ENCODE measurements at regions not wholly inside any gene's neighbourhood (a gene's known extent, or its start where the extent isn't known, plus 50 kb on each side); places are given as distances from the start of the nearest gene placed in this dataset.

DNA sequence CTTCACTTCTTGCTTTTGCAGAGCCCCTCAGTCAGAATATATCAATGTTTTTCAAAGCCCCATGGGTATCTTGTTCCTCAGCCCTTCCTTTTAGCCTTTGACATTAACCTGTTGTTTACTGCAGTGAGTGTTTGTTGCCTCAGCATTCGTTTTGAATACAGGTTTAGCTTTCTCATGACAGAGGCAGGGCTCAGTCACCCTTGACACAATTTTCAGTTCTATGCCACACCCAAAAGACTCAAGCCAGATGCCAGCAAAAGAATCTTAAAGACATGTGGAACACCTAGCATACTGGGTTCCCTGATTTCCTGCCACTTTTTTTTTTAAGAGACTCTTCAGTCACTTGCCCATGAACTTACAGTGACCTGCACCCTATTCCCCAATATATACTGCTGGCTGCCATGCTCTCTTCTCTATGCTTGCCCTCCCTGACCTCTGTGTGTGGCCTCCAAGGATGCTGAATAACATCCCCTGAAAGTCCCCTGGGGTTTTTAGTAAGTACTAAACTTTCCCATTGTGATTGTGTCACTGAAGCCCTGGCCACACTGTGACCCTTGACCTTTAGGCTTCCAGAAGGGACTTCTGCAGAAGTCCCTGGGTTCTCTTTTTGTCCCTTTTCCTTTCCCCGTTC is 1225.5 kb downstream of the TBC1D22A start:
- no peak for DNase-seq

DNA sequence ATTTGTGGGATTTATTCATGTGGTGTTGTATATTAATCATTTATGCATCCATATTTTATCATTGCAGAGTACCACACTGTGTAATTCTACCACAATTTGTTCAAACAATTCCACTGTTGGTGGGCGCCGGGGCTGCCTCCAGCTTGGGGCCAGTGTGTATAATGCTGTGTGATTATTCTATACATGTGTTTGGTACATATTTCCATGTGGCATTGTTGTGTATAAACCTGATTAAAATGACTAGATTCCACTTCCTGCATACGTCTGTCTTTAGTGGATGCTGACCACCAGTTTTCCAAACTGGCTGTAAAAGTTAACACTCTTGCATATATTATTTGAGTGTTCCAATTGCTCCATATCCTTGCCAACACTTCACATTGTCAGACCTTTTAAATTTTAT is 1213.8 kb downstream of the TBC1D22A start:
- no peak for DNase-seq

DNA sequence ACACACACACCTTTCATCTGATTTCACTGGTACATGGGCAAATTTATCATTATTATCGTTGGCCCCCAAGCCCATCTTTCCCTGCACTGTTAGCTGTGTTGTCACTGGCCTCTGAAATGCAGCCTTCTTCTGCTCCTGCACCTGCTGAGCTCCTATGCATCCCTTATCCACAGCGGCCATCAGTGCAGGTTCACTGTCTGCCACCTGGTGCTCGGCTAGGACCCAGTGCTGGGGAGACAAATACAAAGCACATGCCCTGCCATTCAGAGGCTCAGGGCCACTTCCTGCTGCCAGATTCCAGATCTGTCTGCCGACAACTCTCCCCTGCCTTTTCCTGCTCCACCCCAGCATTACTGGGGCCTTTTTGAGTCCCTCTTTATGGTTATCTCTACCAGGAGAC is 1205.4 kb downstream of the TBC1D22A start:
- no peak for DNase-seq

DNA sequence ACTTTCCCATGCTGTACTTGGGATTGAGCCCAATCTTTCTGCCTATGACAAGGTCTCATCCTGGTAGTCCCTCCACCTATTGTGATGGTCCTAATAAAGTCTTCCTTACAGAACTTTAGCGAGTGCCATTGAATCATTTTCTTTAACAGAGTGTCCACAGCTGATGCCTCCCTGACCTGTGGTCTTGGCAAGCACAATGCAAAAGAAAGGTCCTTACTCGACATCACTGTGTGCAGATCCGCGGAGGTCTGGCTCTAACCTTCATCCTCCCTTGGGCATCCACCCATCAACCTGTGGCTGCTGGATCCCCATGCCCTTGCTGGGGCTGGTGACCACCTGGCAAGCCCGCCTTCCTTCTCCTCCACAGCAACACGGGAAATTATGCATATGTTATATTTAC is 1203.9 kb downstream of the TBC1D22A start:
- DNase-seq = no peak

DNA sequence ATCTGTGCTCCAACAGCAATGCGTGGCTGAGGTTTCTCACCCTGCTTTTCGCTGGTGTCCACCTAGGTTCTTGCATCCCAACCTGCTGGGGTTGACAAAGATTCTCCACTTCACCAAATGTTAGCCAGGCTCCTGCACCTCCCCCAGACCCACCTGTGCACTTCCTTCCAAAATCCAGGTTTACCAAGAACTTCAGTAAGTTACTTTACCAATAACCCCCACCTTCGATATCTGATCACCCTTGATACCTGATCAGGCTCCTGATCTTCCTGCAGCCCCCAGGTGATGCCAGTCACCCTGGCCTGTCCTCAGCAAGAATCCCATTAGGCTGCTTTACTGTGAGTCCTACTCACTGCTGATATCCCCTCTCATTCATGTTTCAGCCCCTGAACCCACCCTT is 1203.4 kb downstream of the TBC1D22A start:
- DNase-seq = no peak

DNA sequence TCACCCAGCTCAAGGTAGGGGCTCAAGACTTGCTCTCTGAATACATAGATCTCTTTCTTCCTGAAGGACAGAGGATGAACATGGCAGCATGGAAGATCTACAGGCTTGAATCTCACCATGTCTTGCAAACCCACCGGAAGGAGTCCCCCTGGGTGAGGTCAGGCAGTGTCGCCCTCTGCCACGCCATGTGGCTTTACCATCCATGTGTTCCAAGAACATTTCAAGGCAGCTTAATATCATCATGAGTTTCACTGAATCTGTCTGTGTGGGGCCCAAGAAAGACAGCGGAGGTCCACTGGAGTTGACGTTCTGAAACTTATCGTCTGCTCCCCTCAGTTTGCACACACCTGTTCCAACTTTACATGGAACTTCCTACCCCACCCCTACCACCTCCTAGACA is 1202.6 kb downstream of the TBC1D22A start:
- no peak for DNase-seq

DNA sequence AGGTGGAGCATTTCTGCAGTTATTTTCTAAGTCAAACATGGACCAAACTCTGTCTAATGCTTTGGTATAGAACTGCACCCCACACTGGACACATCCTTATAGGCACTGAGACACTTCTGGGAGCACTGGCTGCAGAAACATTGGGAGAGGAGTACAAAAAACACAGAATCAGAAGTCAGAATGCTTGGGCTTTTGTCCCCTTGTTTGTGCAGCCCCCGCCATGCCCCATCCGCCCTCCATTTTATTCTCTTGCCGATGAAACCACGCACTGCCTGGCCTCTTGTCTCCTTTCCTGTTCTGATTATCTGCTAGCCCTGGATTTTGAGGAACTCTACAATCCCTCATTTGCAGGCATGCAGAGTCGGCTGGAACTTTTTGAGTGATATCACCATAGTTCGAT is 1201.2 kb downstream of the TBC1D22A start:
- DNase-seq = no peak

DNA sequence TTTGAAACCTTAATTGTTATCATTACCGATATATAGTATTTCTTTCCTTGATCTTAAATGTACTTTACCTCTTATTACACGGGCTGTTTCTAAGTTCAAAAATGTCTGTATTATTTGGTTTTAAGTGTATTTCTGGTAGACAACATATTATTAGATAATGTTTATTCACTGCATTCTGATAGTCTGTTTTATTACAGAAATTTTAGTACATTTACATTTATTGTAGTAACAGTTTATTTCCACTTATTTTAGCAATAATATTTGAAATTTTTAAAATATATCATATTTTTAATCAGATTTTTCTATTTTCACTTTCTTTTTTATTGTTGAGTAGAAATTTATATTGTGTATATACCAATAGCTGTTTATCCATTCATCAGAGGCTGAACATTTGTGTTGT is 1195.2 kb downstream of the TBC1D22A start:
- no peak for DNase-seq

DNA sequence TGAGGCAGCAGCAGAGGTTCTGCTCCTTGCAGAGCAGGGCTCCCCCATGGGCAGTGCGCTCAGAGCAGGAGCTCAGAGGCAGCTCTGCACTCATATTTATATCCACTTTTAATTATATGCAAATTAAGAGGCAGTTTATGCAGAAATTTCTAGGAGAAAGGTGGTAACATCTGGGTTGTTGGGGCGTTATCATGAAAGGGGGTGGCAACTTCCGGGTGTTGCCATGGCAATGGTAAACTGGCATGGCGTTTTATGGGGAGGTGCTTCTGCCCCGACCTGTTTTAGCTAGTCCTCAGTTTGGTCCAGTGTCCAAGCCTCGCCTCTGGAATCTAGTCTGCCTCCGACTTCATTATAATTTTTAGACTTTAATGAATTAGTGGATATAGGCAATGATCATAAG is 1191.7 kb downstream of the TBC1D22A start:
- no peak for DNase-seq

DNA sequence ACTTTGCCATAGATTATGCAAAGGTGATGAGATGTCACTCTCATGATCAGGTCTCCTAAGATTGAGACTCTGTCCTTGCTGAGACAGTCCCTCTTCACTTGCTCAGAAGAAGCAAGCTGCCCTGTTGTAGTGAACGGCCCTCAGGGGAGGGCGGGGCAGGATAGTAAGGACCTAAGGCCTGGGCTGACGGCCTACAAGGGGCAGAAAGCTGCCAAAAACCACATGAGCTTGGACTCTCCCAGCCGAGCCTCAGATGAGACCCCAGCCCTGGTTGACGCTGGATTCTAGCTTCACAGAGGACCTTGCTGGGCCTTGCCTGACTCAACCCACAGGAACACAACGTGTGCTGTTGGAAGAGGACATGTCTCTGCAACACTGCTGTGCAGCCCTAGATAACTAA is 1182.5 kb downstream of the TBC1D22A start:
- no peak for DNase-seq

DNA sequence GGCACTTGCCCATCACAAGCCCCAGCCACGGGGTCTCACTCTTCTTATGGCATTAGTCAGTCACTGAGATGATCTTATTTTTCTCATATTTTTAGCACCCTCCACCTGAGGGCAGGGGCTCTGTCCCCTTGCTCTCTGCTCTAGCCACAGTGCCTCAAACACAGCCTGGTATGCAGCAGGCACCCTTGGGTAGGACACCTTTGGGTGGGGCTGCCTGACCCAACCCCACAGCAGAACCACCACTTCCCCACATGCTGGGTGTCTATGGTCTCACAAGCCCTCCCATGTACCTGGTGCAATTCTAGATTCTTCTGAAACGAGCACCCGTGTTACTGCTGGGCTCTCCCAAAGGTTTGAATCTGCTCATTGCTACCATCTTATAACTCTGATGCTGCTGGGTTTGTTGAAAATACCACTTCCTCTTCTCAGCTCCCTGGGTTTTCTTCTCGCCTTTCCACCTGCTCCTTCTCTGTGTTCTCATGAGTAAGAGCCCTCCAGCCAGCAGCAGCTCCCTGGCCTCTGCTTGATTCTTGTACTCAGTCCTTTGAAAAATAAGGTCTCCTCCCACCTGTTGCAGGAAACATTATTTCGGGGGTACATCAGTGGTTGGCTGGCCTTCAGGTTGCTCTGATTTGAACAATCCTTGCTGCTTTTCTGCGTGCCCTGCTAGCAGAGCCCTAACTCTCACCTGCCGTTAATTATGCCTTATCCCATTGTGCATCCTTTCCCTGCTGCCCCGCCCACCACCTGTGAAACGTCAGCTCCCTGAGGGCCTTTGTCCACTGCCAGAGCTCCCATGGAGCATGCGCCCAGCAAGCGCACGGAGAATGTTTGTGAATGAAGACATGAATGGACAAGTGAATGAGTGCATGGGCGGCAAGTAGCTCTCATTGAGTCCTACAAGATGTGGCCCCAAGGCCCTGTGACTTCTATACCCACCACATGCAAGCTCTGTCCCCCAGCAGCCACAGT is 1181.6 kb downstream of the TBC1D22A start:
- no peak for DNase-seq

DNA sequence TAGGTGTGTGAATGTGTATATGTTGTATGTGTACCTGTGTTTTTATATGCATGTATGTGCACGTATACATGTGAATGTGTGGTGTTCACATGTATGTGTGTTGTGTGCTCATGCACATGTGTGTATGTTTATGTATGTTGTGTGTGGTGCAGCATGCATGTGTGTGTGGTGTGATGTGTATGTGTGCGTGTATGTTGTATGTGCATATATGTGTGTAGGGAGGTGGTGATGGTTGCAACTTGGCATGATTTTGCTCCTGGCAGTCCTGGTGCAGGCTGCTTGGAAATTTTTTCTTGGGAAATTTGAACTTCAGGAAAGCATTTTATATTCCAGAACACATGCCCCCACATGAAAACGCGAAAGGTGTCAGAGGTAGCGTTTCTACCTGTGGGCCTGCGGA is 1177.8 kb downstream of the TBC1D22A start:
- no peak for DNase-seq

DNA sequence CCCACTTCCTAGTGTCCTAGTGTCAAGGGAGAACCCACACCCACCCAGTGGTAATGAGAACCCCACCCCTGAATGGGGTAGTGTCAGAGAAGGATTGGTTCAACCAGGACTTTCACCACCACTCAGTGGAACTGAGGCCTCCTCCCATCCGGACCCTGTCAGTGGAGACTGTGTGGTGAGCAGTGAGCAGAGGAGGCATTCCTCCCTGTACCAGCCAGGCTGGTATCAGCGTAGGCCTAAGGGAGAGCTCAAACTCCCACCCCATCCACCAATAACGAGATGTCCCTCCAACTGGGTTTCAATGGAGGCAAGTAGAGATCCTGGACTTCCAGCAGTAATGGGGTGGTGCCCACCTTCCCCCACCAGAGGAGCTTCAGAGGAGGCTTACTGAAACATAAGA is 1171.4 kb downstream of the TBC1D22A start:
- no peak for DNase-seq

DNA sequence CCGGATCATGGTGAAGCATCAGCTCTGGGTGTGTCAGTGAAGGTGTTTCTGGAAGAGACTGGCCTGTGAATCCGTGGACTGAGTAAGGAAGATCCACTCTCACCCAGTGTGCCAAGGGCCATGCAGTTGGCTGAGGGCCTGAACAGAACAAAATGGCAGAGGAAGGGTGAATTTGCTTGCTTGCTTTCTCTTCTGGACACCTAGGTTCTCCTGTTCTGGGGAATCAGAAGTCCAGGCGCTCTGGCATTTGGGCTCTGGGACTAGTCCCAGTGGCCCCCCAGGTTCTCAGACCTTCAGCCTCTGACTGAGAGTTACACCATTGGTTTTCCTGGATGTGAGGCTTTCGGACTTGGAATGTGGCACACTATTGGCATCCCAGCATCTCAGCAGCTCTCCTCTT is 1170.8 kb downstream of the TBC1D22A start:
- DNase-seq = no peak

DNA sequence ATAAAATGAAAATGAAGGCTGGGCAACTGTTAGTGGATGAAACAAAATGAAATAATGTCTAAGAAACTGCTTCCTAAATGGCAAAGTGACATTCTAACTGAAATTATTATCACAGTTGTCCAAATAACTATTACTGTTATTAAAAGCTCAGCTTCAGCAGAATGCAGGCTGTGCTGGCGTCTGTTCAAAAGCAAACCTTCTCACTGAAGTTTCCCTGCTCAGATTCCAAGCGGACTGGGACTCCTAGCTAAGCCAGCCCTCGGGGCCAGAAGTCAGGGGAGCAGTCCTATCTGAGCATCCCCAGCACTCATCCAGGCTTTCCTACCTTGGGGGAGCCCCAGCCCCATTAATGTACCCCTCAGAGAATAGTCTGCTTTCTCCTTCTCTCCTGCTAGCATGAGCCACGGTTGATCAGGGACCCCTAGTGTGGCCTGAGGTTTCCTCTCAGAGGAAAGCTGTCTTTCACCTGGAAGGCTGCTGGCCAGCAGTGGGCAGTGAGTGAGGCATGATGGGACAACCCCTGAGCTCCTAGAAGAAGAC is 1167.3 kb downstream of the TBC1D22A start:
- no peak for DNase-seq

DNA sequence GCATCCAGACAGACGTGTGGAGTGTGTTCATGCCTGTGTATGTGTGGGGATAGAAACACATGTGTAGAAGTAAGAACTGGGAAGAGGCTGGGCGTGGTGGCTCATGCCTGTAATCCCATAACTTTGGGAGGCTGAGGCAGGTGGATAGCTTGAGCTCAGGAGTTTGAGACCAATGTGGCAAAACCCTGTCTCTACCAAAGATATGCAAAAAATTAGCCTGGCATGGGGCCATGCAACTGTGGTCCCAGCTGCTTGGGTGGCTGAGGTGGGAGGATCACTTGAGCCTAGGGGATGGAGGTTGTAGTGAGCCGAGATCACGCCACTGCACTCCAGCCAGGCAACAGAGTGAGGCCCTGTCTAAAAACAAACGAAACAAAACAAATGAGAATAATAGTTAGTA is 1166.6 kb downstream of the TBC1D22A start:
- no peak for DNase-seq

DNA sequence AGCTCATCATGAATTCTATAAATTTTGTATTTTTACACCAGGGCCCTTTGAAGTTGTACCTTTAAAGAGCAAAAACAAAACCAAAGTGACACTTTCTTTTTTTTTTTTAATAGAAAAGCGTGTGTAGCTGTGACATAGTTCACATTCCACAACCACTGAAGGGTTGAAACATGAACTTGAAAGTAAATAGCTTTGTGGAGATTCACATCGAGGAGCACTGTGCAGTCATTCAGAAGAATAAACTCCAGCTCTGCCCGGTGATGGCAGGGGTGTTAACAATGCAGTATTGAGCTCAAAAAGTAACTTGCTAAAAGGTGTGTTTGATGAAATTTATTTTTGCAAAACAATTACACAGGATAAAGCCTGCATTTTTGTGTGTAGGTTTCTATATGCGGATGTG is 1166.2 kb downstream of the TBC1D22A start:
- DNase-seq = no peak

DNA sequence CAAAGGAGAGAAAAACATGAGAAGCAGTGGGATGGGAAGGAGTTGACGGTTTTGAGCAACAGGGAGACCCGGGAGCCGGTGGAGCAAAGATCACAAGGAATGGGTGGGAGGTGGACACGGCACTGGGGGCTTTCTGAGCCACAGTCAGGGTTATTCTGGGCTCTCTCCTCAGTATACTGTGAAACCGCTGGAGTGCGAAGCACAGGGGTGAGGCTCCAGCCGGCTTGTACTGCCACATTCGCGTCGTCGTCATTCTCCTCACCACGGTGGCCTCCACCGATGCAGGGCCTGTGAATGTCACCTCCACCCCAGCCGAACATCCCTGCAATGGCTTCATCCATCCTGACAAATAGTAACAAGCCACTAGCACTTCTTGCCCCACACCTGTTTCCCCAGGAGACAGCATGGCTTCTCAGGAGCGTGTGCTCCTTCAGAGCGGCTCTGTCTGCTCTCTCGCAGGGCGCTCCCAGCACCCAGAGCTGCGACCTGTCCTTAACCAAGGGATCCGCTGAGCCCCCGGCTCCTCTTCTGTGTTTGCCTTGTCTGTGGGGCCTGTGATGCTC is 1165.3 kb downstream of the TBC1D22A start:
- DNase-seq = no peak

DNA sequence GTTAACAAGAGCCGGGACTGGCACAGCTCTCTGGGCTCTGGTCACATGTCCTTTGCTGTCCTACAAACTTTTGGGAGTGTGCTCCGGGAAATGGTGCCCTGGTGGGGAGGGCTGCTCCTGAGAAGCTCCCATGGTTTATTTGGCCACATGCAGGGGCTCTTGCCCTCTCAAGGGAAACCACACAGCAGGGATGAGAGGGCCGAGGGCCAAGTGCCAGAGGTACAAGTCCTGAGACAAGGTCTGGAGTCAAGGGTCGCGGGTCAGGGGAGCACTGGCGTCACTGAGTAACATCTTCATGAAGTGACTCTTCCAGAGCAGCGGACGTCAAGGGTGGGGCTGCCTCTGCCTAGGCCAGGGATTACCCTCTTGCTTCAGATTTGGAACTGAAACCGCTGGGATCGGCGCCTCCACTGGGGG is 1160.6 kb downstream of the TBC1D22A start:
- no peak for DNase-seq

DNA sequence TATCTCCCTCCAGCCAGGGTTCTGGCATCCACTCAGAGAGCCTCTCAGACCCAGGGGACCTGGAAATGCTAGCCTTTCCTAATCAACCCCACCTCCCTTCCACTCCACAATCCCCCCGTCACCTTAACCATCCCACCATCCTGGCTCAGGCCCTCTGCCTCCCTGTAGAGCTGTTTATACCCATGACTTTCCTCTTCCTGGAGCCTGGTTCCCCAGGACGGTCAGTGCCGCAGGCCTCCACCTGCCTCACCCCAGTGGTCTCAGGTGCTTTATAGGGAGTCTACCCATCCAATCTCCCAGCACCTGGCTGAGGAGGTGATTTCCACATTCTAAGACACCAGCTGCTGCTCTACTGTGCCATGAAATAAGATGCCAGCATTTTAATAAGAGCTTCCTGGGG is 1159.5 kb downstream of the TBC1D22A start:
- DNase-seq = no peak

DNA sequence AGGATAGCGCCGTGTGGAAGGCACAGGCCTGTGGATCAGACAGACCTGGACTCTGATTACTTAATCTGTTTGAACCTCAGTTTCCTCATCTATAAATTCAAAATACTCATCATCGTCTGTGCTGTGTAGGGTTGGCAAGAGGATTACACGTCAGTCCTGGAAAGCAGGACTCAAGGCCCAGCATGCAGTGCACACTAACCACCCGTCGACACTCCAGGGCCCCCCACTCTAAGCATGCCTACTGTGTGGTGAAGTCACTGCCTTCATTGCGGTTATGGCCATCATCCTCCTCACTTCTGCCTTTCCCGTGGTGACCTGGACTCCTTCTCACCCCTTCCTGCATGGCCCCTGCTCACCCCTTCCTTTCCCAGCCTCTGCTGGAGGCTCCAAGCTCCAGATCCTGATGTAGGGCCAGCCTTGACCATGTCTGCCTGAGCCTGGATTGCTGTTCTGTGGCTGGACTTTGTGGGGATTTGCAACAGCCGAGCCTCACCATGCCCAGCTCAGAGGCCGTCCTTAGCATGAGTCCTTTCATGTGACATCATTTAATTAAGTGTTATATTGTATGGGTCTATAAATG is 1158.0 kb downstream of the TBC1D22A start:
- no peak for DNase-seq

DNA sequence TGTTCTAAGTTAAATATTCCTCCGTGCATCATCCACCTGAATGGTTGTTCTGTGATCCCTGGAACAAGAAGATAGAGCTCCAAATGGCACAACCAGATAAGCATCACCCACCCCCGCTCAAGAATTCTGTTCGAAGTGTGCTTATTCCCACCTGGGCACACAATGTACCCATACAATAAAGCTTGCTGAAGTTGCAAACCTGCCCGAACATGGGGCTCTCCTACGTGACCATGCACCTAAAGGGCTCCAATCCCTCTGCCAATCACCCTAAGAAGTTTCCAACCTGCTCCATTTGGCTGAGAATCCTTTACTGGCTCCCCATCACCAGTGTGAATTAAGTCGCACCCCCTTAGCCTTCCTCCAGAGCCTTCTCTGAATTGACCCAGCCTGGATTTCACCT is 1157.4 kb downstream of the TBC1D22A start:
- no peak for DNase-seq

DNA sequence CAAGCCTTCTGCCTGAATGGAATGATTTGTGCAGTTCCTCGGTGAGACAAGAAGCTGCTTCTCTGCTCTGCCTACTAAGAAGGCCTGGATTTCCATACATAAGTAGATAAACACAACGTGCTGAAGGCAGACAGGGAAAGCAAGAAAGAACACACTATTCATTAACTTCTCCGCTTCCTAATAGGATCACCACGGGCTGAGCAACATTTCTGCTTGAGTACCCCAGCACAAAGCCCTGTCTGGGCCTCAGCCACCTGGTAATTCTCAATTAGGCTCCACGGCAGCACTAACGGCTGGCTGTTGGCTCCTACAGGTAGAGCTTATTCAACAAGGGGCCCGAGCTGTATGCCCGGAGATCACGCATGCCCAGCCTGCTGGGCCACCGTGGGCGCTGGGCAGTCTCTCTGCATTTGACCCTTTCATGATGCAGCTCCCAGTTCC is 1156.6 kb downstream of the TBC1D22A start:
- DNase-seq = no peak
